GM12892 (cell line): ENCODE measurements at regions not wholly inside any gene's neighbourhood (a gene's known extent, or its start where the extent isn't known, plus 50 kb on each side); places are given as distances from the start of the nearest gene placed in this dataset.

Experiments used
- POLR2A ChIP-seq: IDR thresholded peaks from 2 replicates; pipeline ENCODE4 v1.6.1; 2011; ENCODE audit warnings: low read depth, low read length, control low read depth
- POLR2AphosphoS5 ChIP-seq: IDR thresholded peaks from 2 replicates; pipeline ENCODE4 v1.6.1; 2011; ENCODE audit warnings: low read depth, low read length, control low read depth

- TF ChIP-seq POLR2A (no peak), POLR2AphosphoS5 (no peak)
Observed at GRCh38 chr4:14064984-14065383, 437.5 kb upstream of the BOD1L1 start.
